ENCODE measurements at regions not wholly inside any gene's neighbourhood (a gene's known extent, or its start where the extent isn't known, plus 50 kb on each side); places are given as distances from the start of the nearest gene placed in this dataset.

DNA sequence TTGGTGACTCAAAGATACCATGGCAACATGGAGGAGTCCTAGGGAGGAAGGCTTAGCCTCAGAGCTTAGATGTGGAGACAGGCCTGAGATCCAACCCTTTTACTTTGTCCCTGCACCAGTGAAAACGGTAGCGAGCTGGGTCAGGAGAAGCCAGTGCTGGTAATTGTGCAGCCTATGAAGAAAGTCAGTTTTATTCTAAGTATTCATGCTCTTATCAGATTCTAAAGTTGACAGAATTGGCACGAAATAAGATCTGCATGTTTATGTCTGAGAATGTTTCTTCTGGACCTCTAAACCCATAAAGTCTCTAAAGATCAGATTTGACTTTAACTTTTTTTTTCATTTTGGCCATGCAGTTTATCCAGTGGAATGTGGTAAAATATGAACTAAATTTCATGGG is 93.8 kb downstream of the SCG2 start:
- Histone ChIP-seq H3K36me3 (ENCODE audit: control insufficient read depth, insufficient read depth, low read length) (no peaks in the 10 kb centered on the region), H3K9me3 (ENCODE audit: control insufficient read depth, low read length) (no peaks in the 10 kb centered on the region), H3K4me3 (ENCODE audit: low read depth, low read length) (no peak overlapping the region), H3K27me3 (ENCODE audit: control insufficient read depth, insufficient read depth, low read length) (no peaks in the 10 kb centered on the region), H3K9ac (no peak overlapping the region), H3K79me2 (no peaks in the 10 kb centered on the region), H3K4me2 (ENCODE audit: low read length) (no peak overlapping the region), H3K27ac (no peak overlapping the region), H3K4me1 (peaks cover 6% of the 10 kb centered on the region), H2AFZ (peak overlapping the region; percentile 66)
- TF ChIP-seq, protein P1, sequence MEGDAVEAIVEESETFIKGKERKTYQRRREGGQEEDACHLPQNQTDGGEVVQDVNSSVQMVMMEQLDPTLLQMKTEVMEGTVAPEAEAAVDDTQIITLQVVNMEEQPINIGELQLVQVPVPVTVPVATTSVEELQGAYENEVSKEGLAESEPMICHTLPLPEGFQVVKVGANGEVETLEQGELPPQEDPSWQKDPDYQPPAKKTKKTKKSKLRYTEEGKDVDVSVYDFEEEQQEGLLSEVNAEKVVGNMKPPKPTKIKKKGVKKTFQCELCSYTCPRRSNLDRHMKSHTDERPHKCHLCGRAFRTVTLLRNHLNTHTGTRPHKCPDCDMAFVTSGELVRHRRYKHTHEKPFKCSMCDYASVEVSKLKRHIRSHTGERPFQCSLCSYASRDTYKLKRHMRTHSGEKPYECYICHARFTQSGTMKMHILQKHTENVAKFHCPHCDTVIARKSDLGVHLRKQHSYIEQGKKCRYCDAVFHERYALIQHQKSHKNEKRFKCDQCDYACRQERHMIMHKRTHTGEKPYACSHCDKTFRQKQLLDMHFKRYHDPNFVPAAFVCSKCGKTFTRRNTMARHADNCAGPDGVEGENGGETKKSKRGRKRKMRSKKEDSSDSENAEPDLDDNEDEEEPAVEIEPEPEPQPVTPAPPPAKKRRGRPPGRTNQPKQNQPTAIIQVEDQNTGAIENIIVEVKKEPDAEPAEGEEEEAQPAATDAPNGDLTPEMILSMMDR (IDR thresholded peaks at IDR 0.05): no peak

DNA sequence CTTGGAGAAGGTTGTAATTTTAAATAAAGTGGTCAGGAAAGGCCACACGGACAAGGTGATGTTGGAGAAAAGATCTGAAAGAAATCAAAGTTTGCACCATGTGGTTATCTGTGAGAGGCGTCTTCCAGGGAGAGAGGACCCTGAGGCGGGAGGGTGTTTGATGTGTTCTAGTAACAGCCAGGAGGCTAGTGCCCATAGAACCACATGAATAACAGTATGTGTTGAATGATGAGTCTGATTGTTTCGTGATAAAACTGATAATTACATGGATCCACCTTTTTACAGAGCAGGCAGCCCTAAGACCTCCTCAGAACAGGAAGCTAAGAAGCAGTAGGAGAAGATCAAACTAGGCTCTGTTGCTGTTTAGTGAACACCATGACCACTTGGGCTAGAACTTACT is 91.4 kb downstream of the SCG2 start:
- Histone ChIP-seq H3K4me2 (ENCODE audit: low read length) (no peak overlapping the region), H2AFZ (no peak overlapping the region), H3K9me3 (ENCODE audit: control insufficient read depth, low read length) (no peaks in the 10 kb centered on the region), H3K9ac (no peak overlapping the region), H3K36me3 (ENCODE audit: control insufficient read depth, insufficient read depth, low read length) (no peaks in the 10 kb centered on the region), H3K79me2 (no peaks in the 10 kb centered on the region), H3K27ac (no peak overlapping the region), H3K27me3 (ENCODE audit: control insufficient read depth, insufficient read depth, low read length) (no peaks in the 10 kb centered on the region), H3K4me3 (ENCODE audit: low read depth, low read length) (no peak overlapping the region), H3K4me1 (peaks cover 6% of the 10 kb centered on the region)
- TF ChIP-seq, protein P1 (IDR thresholded peaks at IDR 0.05): no peak

DNA sequence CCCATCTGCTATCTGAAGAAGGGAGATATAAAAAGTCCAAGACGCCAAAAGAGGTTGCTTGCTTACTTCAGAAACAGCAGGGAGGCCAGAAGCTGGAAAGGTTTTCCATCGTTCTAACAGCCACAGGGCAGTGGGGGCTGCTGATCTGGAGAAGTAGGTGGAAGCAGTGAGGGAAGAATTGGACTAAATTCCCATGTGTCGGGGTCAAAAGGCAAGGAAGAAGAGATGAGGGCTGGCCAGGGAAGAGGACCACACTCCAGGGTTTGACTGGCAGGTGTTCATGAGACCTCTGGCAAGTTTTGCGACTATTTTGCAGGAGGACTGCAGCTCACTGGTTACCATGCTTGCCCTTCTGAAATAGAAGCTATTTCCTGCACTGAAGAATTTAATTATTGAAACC is 91.0 kb downstream of the SCG2 start:
- no peak overlapping the region for H3K27ac ChIP-seq
- no peaks in the 10 kb centered on the region for H3K9me3 ChIP-seq (ENCODE audit: control insufficient read depth, low read length)
- H3K4me2 ChIP-seq (ENCODE audit: low read length): no peak overlapping the region
- no peak overlapping the region for H3K4me3 ChIP-seq (ENCODE audit: low read depth, low read length)
- H3K4me1 ChIP-seq: peaks cover 6% of the 10 kb centered on the region
- H3K79me2 ChIP-seq: no peaks in the 10 kb centered on the region
- no peak overlapping the region for H3K9ac ChIP-seq
- TF ChIP-seq, protein P1 (IDR thresholded peaks at IDR 0.05): no peak
- H3K27me3 ChIP-seq (ENCODE audit: control insufficient read depth, insufficient read depth, low read length): no peaks in the 10 kb centered on the region
- no peaks in the 10 kb centered on the region for H3K36me3 ChIP-seq (ENCODE audit: control insufficient read depth, insufficient read depth, low read length)
- H2AFZ ChIP-seq: no peak overlapping the region

DNA sequence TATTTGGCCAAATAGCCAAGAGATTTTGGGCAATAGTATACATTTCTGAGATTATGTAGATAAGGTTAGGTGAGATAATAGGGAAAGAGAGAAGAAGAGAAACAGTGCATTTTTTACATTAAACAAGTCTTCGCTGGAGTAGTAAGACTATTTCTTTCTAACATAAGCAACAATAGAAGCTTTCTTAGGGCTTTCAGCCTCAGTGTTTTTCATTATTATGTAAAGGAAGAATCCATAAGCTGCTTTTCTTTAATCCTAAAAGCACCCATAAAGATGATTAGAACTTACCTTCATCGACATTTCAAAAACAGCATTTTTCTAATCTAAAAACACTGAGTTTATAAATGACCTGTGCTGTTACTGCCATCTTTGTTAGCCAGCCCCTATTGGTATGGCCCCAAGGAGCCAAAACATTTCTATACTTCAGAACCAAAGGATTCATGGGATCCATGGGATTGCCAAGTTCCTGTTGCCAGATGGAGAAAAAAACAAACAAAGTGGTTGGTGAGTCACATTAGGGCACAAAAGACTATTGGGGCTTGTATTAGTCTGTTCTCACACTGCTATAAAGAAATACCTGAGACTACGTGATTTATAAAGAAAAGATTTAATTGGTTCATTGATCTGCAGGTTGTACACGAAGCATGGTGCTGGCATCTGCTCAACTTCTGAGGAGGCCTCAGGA is 88.2 kb downstream of the SCG2 start:
- H3K79me2 ChIP-seq: no peaks in the 10 kb centered on the region
- H3K4me2 ChIP-seq (ENCODE audit: low read length): no peak overlapping the region
- H3K9ac ChIP-seq: no peak overlapping the region
- no peak overlapping the region for H3K27ac ChIP-seq
- no peak overlapping the region for H3K4me3 ChIP-seq (ENCODE audit: low read depth, low read length)
- no peaks in the 10 kb centered on the region for H3K36me3 ChIP-seq (ENCODE audit: control insufficient read depth, insufficient read depth, low read length)
- H2AFZ ChIP-seq: no peak overlapping the region
- H3K27me3 ChIP-seq (ENCODE audit: control insufficient read depth, insufficient read depth, low read length): no peaks in the 10 kb centered on the region
- H3K4me1 ChIP-seq: no peaks in the 10 kb centered on the region
- TF ChIP-seq, protein P1 (IDR thresholded peaks at IDR 0.05): no peak
- no peaks in the 10 kb centered on the region for H3K9me3 ChIP-seq (ENCODE audit: control insufficient read depth, low read length)

DNA sequence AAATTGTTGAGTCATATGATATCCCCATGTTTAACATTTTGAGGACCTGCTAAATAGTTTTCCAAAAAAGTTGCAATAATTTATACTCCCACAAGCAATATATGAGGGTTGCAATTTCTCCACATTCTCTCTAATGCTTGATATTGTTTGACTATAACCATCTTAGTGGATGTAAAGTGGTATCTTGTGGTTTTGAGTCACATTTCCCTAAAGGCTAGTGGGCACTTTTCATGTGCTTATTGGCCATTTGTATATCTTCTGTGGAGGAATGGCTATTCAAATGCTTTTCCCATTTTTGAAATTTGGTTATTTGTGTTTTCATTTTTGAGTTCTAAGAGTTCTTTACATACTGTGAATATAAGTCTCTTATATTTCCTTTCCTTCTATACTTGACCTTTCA is 82.7 kb downstream of the SCG2 start:
- Histone ChIP-seq H3K4me1 (no peaks in the 10 kb centered on the region), H2AFZ (no peak overlapping the region), H3K4me3 (ENCODE audit: low read depth, low read length) (no peak overlapping the region), H3K27ac (no peak overlapping the region), H3K36me3 (ENCODE audit: control insufficient read depth, insufficient read depth, low read length) (no peaks in the 10 kb centered on the region), H3K27me3 (ENCODE audit: control insufficient read depth, insufficient read depth, low read length) (no peaks in the 10 kb centered on the region), H3K79me2 (no peaks in the 10 kb centered on the region), H3K9me3 (ENCODE audit: control insufficient read depth, low read length) (no peaks in the 10 kb centered on the region), H3K4me2 (ENCODE audit: low read length) (no peak overlapping the region), H3K9ac (no peak overlapping the region)
- TF ChIP-seq, protein P1 (IDR thresholded peaks at IDR 0.05): no peak
